ENCODE measurements at regions not wholly inside any gene's neighbourhood (a gene's known extent, or its start where the extent isn't known, plus 50 kb on each side); places are given as distances from the start of the nearest gene placed in this dataset.
"Not testable (repeated sequence)": the region's sequence is repeated elsewhere in the genome, so short reads cannot be mapped to it uniquely, and the experiment has no call there.

DNA sequence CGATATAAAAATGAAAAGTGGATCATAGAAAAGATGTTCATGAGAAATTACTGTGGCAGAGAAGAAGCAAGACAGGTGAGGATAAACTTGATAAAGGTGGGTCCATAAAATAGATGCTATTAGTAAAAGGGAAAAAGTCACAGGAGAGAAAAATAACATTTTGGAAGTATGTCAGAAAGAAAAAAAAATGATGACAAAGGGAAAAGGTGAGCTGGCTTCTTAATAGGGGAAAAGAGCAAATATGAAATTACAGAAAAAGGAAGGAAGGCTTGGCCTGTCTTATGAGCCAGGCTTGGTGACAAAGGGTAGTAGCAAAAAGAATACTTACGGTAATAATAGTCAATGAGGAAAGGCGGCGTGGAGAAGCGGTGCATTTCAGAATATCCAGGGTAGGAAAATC lies 386.1 kb downstream of the RWDD3 start:
- no peak for DNase-seq

DNA sequence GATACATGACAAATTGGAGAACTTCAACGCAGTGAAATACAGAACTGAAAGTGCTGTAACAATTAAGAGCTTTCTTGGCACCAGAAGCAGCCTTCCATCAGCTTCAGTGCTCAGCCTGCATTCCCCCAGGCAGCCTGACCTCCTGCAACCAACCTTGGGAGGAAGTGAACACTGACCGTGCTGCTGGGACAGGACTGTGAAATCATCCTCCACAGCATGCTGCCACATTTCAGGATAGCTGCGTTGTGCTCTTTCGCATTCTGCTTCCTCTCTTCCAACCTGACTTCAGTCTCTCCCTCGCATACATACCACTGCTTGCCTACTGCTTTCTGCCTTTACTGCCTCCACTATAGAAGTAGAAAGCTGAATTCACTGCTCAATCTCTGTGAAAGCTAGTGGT lies 388.6 kb downstream of the RWDD3 start:
- no peak for DNase-seq

DNA sequence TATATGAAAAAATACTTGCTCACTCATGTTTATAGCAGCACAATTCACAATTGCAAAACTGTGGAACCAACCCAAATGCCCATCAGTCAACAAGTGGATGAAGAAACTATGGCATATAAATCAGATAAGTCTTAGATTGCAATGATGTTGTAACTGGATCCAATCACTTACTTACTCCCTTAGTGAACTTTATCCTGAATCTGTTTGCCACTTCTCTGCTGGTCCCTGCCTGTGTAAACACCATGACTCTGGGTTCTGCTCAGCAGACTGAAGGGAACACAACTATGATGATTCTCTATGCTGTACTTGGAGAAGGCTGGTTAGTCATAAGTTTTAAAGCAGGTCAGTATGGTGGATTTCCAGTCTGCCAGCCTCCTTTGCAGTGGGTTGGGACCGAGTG lies 391.2 kb downstream of the RWDD3 start:
- DNase-seq = no peak

DNA sequence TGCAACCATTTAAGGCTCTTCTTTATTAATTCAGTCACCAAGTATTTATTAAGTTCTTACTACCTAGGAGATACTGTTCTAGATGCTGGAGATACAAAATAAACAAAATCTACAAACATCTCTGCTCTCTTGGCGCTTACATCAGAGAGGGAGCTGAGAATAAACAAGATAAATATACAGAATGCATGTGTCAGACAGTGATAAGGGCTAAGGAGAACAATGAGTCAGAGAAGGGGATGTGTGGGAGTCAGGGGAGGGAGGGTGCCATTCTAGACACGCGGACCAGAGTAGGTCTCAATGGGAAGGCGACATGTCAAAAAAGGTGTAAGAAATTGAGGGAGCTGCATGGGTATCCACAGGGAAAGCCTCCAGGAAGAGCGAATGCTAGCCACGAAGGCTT lies 393.2 kb downstream of the RWDD3 start:
- no peak for DNase-seq

DNA sequence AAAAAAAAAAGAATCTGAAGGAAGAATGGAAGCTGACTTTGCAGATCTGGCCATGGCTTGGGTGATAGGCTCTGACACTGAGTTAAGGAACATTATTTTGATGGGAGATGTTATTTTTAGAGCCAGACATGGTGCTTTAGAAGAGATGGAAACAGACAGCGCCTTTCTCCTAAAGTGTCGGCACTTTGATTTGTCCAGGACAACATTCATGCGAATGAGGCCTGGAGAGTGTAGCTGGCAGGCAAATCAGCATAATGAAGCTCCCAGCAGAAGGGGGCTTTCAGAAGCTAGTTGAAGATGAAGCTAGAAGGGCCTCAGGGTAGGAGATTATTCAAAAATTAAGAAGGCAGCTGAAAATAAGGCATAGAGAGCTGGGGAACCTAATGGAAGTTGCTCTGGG lies 397.7 kb downstream of the RWDD3 start:
- no peak for DNase-seq

DNA sequence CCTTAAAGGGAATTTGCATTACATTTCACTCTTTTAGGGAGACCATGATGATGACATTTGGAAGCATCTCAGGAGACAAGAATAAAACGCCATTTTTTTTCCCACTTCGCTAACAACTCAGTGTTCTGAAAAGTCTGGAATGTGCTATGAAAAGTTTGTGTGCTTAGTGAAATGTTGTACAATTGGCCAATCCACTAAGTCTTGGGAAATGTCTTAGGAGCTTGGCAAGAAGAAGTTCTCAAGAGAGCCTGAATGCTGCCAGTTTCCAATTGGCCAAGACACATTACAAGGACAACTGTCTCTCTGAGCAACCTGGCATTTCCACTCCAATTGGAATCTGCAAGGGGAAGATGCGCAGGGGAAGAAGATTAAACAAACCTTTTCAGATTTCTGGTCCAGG lies 401.8 kb downstream of the RWDD3 start:
- DNase-seq = no peak

DNA sequence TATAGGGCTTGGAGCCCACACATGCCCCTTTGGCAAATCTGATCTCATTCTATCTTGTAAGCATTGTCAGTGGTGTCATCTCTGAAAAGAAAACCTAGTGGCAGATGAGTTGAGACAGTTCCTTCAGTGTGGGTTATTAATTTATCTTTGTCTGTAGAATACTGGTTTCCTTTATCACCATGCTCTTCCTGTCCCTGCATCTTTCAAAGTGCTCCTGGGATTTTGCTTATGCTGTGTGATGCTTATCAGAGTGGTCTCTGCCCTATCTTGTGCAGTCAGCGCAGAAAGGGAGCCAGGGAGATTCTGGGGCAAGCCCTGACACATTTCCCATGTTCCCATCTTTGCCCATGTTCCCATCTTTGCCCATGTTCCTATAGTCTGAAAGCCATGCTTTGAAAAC lies 402.9 kb downstream of the RWDD3 start:
- DNase-seq = no peak

DNA sequence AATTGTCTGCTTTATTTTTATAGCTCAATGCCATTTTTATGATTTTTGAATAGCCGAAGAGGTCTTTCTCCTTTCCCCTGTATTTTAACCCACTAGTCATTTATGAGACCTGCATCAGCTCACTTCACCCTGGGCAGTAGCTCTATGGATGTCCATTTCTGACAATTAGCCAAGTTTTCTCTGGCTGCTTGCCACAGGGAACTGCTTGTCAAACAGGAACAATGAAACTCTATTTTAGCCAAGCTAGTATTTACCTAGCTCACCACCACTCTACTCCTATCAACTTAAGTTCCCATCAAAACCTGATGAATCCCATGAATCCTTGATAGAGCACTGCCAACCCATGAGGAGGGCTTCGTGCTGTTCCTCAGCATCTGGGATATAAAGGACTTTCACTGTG lies 406.7 kb downstream of the RWDD3 start:
- no peak for DNase-seq

DNA sequence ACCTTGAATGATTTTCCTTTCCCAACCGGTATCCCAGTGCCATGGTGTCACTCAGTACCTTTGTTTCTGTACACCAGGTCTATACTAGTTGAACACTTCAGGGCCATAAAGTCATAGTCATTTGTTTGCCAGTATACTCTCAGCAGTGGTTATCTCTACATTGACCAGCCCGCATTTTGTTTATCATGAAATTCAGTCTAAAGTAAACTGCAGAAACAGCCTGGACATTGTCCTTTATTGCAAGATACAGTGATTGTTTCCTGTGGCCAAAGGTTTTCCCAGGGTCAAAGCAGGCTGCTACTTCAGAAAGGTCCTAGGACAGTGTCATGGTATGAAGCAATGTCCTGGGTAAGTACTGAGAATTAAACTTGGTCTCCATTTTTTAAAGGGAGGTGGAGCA lies 407.4 kb downstream of the RWDD3 start:
- DNase-seq = no peak

DNA sequence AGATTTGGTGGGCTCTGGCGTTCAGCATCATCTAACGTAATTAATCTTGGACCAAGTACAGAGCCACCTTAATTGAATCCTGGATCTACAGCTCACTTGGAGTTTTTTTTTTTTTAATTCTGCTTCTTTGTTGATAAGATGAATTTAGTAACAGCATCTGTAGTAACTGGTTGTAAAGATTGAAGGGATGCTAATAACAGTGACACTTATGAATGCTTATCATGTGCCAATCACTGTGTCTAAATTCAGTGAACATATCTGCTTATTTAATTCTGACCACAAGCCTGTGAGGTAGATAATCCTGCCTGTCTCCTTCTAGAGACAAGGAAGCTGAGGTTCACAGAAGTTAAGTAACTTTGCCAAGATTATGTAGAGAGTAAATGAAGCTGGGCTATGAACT lies 408.0 kb downstream of the RWDD3 start:
- DNase-seq = no peak

DNA sequence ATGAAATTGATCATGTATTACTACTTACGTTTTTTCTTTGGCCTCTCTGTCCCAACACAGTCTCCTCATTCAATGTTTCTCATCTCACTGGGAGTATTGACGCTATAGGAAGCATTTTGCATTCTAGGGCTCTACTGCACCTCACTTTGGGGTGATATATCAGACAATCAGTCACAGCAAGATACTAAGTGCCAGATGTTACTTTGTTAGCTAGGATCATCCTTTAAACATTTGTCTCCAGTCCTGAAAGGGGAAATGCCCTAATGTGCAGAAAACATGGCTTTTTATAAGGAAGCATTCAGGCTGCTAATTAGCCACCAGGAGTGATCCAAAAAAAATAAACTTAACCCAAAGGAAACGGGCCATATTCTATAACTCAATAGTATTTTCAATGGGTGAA lies 409.1 kb downstream of the RWDD3 start:
- no peak for DNase-seq

DNA sequence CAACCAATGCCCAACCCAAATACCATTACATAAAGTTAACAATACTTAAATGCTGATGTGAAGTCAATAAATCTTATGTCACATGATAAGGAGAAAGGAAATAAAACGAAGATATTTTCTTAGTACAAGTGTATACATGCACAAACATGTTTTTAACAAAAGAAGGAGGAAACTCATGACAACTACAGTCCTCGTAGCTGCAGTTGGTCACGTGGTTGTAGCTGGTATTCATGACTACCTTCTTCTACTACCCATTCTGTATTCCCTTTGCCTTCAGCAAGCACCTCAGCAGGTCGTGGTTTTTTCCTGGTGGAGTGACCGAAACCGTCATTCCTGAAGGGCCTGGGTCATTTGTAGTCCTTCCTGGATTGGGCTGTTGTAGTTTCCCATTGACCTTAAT lies 411.1 kb downstream of the RWDD3 start:
- not testable (repeated sequence) for DNase-seq

DNA sequence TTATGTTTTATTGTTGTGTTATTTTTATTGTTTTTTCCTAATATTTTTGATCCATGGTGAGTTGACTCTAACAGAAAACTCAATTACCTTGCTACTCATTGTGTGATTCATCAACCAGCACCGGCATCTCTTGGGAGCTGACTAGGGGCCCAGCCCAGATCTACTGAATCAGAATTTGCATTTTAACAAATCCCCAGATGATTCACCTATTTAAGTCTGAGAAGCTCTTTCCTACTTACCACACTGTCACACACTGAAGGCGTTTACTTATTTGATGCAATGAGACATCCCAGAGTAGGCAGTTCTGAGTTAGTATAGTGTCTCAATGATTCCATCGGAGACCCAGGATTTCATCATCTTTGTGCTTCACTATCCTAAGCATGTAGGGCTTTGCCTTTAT lies 416.6 kb downstream of the RWDD3 start:
- DNase-seq = peak; percentile 48

DNA sequence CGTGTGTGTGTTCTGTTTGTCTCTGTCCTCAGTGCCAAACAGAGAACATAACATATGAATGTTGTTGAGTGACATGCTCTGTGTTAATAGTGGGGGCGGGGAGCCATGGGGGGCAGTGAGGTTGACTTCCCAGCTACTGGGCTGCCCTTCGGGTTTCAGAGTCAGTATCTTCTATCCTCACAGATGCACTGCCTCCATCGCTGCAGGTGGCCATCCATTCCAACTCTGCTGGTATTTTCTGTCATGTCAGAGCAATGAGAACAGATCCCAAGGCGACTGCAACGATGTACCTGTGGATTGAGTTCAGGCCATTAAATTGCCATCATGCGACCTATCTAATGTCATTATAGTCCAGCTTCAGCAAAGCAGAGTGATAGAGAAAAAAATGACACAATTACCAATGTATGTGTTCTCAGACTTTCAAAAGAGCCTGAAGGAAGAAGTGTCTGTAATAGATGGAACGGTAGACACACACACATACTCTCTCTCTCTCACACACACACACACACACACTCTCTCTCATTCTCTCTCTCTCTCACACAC lies 418.5 kb downstream of the RWDD3 start:
- DNase-seq = no peak

DNA sequence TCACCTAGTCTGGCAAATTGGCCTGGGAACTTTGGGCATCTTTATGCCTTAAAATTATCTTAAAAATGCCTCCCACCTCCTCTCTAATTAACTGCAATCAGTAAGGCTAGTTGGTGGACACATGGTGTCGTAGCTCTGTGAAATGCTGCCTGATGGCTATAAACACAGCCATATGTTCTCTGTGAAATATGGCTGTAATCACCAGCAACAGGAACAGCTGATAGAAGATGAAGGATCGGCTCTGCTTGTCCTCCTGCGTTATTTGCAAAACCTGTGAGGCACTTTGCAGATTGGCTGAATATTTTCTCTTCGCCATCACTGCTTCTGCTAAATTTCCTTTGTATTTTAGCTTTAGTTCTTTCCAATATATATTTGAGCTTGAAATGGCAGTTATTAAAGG lies 419.6 kb downstream of the RWDD3 start:
- DNase-seq = no peak

DNA sequence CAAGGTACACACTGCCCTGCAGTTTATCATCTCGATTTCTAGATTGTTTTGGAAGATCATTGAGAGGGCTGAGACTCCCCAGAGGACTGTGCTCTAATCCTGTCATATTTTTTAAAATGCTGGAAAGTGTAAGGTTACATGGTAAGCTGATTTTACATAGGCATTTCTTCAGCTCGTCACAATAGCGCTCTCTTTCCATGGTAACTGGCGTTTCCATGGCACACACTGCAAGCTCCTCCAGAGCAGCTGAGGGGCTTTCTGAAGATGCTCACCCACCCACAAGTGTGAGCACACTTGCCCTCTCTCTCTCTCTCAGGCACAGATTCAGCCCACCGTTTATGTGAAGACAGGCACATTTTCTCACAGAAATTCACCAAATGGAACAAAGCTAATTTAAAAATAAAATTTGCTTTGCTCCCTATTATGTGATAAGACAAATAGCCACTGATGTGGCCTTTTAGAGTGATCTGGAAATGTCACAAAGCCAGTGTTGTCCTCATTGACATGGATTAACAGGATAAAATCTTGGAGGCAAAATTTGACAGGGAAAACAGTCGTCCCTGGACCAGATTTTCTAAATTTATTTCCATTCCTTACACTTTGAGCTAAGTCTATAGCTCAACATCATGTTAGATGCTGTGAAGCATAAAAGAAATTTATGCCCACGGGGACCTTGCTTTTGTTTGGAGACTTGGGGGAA lies 421.5 kb downstream of the RWDD3 start:
- DNase-seq = no peak

DNA sequence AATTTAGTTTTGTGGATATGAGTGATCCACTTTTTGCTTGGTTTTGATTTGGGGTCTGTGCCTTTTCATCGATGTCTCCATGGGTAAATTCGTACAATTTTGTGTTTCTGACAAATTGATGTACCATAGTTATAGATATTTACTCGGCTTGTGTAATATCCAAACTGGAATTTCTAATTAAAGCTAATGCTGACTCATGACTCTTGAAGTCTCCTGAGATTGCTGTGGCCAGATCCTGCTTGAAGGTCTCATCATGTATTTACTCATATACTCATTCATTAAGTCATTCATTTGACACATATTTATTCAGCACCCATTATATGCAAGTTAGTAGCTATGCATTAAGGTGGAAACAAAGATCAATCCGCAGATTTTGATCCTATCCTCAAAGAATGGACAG lies 423.2 kb downstream of the RWDD3 start:
- DNase-seq = no peak

DNA sequence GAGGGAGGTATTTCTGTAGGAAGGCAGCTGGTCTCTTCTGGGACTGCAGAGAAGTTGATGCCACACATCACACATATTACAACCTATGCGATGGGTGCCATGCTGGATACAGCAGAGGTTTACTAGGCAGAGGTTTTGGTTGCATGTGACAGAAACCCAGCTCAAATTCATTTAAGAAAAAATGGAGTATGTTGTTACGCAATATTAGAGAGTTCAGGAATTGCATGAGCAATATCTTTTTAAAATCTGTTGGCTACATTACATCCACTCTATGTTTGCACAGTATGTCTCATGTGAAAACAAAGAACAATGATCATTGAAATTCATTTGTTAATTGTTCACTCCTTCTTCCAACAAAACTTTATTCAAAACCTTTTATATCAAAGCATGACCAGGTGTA lies 425.2 kb downstream of the RWDD3 start:
- no peak for DNase-seq

DNA sequence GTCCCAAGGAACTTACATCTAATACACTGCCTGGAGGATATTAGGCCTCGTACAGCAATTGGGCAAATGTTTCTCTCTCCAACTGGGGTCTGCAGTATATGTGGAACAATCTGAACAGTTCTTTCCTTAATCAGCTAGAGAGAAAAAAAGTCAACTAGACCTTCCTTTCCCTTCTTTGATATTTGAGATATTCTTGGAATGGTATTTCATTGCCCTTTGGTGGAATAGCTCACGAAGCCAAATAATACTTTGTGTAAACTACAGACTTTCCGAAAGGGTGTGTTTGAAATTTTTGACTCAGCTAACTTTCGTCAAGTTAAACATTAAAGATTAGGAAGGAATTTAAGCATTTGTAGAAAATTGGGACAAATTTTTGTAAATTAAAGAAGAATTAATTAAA lies 425.6 kb downstream of the RWDD3 start:
- no peak for DNase-seq

DNA sequence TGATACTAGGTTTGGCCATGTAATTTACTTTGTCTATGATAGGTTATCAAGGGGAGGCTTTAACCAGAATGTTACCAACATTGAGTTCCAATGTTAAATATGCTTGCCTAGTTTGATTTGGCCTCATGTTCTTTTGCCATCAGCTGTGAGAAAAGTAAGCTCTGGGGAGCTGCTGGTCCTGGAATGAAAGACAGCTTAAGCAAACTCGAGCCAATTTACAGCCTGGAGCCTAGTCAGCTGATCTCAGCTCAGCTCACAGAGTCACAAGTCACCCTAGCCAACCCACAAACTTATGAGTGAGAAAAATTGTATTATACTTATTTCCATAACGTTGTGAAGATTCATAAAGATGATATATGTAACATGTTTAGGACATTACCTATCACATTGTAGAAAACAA lies 426.7 kb downstream of the RWDD3 start:
- no peak for DNase-seq

DNA sequence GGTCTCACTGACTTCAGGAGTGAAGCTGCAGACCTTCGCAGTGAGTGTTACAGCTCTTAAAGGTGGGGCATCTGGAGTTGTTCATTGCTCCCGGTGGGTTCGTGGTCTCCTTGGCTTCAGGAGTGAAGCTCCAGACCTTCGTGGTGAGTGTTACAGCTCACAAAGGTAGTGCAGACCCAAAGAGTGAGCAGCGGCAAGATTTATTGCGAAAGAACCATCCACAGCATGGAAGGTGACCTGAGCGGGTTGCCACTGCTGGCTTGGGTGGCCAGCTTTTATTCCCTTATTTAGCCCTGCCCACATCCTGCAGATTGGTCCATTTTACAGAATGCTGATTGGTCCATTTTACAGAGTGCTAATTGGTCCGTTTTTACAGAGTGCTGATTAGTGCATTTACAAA lies 429.5 kb downstream of the RWDD3 start:
- not testable (repeated sequence) for DNase-seq

DNA sequence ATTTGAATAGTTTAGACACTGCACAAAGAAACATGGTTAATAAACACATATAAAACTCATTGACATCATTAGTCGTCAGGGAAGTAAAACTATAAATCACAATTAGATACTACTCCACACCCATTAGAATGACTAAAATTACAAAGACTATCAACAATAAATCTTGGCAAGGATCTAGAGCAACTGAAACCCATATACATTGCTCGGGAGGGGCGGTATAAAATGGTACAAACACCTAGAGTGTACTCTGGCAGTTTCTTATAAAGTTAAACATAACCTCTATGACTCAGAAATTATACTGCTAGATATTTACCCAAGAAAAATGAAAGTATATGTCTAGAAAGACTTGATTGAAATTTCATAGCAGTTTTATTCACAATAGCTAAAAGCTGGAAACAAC lies 434.2 kb downstream of the RWDD3 start:
- no peak for DNase-seq

DNA sequence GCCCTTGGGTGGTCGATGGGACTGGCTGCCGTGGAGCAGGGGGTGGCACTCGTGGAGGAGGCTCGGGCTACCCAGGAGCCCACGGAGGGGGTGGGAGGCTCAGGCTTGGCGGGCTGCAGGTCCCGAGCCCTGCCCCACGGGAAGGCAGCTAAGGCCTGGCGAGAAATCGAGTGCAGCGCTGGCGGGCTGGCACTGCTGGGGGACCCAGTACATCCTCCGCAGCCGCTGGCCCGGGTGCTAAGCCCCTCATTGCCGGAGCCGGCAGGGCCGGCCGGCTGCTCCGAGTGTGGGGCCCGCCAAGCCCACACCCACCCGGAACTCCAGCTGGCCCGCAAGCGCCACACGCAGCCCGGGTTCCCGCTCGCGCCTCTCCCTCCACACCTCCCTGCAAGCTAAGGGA lies 435.6 kb downstream of the RWDD3 start:
- not testable (repeated sequence) for DNase-seq

DNA sequence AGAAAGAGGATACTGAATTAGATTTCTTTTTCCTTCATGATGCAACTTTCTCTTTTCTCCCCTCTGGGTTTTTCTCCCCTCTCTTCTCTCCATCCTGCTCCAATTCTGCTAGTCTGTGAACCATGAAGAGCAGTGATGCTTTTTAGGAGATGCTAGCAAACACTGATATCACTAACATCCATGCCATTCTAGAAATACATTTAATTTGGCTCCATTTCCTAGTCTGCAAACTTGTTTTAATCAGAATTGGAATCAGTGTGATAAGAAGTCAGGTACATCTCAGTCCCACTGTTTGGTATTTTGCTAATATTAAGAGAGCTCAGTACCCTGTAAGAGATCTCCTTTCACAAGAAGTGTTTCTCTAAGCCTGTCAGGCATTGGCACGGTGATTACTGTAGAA lies 437.1 kb downstream of the RWDD3 start:
- no peak for DNase-seq

DNA sequence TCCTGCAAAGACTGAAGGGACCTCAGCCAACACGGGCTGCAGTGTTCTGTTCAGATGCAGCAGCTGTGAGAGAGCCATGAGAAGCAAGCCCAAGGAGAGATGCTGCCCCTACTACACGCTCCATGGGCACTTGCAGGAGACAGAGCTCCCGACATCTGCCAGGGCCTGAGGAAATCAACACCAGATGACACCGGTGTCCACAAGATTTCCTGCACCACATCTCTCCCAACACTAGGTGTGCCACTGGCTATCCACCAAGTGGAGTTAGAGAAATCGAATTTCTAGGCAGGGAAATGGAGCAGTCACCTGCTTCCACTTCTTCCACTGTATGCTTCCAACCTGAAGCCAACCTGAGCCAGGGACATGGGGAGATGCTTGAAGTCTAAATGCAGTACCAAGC lies 445.3 kb downstream of the RWDD3 start:
- DNase-seq = no peak
